ENCODE measurements at regions not wholly inside any gene's neighbourhood (a gene's known extent, or its start where the extent isn't known, plus 50 kb on each side); places are given as distances from the start of the nearest gene placed in this dataset.
"Not testable (repeated sequence)": the region's sequence is repeated elsewhere in the genome, so short reads cannot be mapped to it uniquely, and the experiment has no call there.

DNA sequence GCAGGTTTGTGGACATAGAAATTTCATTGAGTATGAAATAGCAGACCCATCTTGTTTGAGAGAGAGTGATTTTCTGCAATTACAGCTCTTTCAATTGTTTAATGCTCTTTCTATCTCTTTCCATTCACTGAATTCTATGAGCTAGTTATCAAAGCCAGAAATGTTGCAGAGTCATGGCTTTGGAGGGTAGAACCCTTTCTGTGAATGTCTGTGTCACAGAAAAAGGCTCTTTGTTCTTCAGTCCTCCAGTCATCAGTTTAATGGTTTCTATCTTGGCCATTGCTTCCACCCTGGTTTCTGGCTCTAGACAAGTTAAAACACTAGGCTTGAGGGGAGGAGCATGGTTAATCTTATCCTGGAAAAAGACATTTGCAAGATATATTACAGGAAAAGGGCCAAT, 655.0 kb downstream of the STK39 start:
- Histone ChIP-seq H3K4me3 (ENCODE audit: low read length) (no peak overlapping the region), H3K4me1 (ENCODE audit: insufficient read depth, low read length) (no peaks in the 10 kb centered on the region), H3K27me3 (ENCODE audit: insufficient read depth, low read length) (no peaks in the 10 kb centered on the region), H3K36me3 (ENCODE audit: insufficient read depth, low read length) (no peaks in the 10 kb centered on the region), H3K9ac (ENCODE audit: low read depth, low read length) (no peak overlapping the region), H3K27ac (ENCODE audit: low read depth, low read length) (no peak overlapping the region), H3K9me3 (ENCODE audit: insufficient read depth, low read depth, low read length) (no peaks in the 10 kb centered on the region)

DNA sequence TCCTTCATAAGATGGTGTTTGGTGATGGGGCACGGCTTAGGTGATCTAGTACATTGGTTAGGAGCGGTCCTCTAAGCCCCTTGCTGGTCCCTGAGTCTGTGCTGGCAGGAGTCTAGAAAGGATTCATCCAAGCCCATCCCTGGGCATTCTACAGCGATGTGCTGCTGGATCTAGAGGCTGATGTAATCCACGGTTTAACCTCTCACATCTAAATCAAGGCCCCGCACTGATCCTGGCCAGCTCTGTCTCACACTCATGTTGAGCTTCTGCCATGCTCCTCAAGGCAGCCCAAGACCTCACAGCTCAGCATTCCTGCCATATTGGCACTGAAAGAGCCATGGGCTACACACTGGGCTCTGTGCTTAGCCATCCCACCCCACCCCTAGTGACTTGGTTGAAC, 664.8 kb downstream of the STK39 start:
- Histone ChIP-seq H3K36me3 (ENCODE audit: insufficient read depth, low read length) (no peaks in the 10 kb centered on the region), H3K4me3 (ENCODE audit: low read length) (no peak overlapping the region), H3K4me1 (ENCODE audit: insufficient read depth, low read length) (peaks cover 16% of the 10 kb centered on the region; the same call in 1 of the 2 replicates), H3K27me3 (ENCODE audit: insufficient read depth, low read length) (no peaks in the 10 kb centered on the region), H3K9me3 (ENCODE audit: insufficient read depth, low read depth, low read length) (no peaks in the 10 kb centered on the region), H3K27ac (ENCODE audit: low read depth, low read length) (no peak overlapping the region; the same call in 1 of the 2 replicates), H3K9ac (ENCODE audit: low read depth, low read length) (no peak overlapping the region)
- WGBS, result 93% methylated on average over 5 of the region's 5 CpGs

DNA sequence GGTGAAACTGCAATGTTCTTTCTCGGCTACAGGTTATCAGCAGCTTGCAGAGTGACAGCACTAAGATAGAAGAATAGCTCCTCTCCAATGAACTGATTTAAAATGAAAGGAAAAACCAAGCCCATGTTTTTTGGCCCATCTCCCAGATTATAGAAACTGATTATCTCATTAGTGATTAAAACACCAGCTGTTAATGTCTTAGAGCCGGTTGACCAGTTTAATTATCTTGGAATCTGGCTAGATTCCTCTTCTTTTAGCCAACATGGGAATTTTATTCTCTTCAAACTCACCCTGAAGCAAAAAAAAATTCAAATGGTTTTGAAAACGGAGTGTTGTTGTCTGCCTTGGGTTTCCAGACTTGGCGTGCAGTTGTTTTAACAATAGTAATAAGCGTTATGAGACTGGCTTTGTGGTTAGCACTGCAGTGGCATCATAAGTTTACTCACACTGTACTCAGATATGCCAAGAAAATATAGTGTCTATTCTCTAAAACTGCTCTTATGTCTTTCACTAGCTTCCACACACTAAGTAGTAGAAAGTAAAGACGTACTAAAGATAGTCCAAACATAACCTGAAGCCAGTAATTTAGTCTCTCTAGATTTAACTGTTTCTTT, 665.3 kb downstream of the STK39 start:
- Histone ChIP-seq H3K36me3 (ENCODE audit: insufficient read depth, low read length) (no peaks in the 10 kb centered on the region), H3K9me3 (ENCODE audit: insufficient read depth, low read depth, low read length) (no peaks in the 10 kb centered on the region), H3K4me1 (ENCODE audit: insufficient read depth, low read length) (peaks cover 16% of the 10 kb centered on the region; the same call in 1 of the 2 replicates), H3K27me3 (ENCODE audit: insufficient read depth, low read length) (no peaks in the 10 kb centered on the region), H3K27ac (ENCODE audit: low read depth, low read length) (no peak overlapping the region), H3K4me3 (ENCODE audit: low read length) (no peak overlapping the region), H3K9ac (ENCODE audit: low read depth, low read length) (no peak overlapping the region)
- 93% methylated on average over 5 of the region's 6 CpGs for WGBS

DNA sequence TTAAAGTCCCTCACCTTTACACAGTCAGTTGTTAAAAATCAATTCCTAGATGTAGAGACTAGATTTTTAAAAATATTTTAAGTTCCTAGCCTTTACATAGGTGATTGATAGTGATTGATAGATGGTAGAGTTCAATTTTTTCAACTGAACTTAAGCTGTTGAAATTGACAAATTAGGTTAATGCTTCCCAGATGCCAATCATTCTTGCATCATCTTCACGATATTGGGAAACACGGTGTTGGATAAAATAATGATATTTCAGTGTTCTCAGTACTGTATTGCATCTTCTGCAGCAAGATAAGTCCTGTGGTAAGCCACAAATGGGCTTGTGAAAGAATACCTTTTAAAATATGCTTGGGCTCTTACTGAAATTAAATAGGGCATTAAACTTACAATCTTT, 667.6 kb downstream of the STK39 start:
- Histone ChIP-seq H3K27me3 (ENCODE audit: insufficient read depth, low read length) (no peaks in the 10 kb centered on the region), H3K9ac (ENCODE audit: low read depth, low read length) (no peak overlapping the region), H3K4me3 (ENCODE audit: low read length) (no peak overlapping the region), H3K9me3 (ENCODE audit: insufficient read depth, low read depth, low read length) (no peaks in the 10 kb centered on the region), H3K36me3 (ENCODE audit: insufficient read depth, low read length) (no peaks in the 10 kb centered on the region), H3K27ac (ENCODE audit: low read depth, low read length) (no peak overlapping the region), H3K4me1 (ENCODE audit: insufficient read depth, low read length) (peaks cover 24% of the 10 kb centered on the region)
- 93% methylated on average over 2 of the region's 2 CpGs for WGBS

DNA sequence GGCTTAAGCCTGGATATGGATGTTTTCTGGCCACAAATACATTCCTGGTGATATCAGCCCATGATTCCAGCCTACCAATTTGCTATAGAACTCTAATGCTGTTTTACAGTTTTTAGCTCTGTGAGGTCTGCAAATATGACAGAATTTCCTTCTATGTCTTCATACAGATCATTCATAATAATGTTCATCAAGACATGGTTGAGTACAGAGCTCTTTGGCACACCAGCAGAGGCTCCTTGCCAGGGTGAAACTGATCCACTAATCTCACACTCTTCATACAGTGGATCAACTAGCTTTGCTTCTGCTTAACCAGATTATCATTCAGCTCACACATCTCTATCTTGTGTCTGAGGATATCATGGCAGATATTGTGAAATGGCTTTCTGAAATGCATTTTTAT, 672.1 kb downstream of the STK39 start:
- no peaks in the 10 kb centered on the region for H3K27me3 ChIP-seq (ENCODE audit: insufficient read depth, low read length)
- H3K9ac ChIP-seq (ENCODE audit: low read depth, low read length), result no peak overlapping the region
- peaks cover 9% of the 10 kb centered on the region for H3K4me1 ChIP-seq (ENCODE audit: insufficient read depth, low read length)
- H3K4me3 ChIP-seq (ENCODE audit: low read length), result no peak overlapping the region
- H3K9me3 ChIP-seq (ENCODE audit: insufficient read depth, low read depth, low read length), result no peaks in the 10 kb centered on the region
- H3K27ac ChIP-seq (ENCODE audit: low read depth, low read length), result no peak overlapping the region
- no peaks in the 10 kb centered on the region for H3K36me3 ChIP-seq (ENCODE audit: insufficient read depth, low read length)

DNA sequence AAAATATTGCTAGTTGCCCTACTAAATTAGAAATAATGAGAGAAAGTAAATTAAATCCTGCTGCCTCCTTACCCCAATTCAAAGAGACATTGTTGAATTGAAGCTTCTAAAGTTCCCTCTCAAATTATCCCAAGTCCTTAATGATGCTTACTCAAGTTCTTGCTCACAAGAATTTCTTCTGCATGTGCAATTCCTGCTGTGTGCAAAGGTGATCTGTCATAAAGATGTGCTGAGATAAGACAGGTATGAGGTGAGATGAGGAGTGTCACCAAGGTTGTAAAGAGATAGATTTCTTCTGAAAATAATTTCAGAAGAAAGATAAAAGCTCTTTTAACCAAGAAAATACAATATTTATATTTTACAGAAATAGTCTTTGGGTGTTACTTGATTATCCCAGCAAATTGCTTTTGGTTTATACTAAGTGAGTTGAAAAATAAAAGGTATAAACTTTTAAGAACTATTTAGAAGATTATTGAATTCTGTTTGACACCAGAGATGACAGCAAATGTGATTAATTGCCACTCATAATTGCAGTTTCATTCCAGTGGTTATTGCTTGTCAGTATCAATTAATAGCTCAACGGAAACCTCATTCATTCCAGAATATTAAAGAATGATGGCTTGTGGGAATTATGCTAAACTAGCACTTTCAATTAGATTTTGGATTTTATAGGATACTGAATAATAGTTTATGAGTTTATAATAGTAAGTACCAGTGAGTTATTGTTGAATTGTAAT, 674.3 kb downstream of the STK39 start:
- Histone ChIP-seq H3K36me3 (ENCODE audit: insufficient read depth, low read length) (no peaks in the 10 kb centered on the region), H3K4me1 (ENCODE audit: insufficient read depth, low read length) (peaks cover 9% of the 10 kb centered on the region), H3K27ac (ENCODE audit: low read depth, low read length) (no peak overlapping the region), H3K9ac (ENCODE audit: low read depth, low read length) (no peak overlapping the region), H3K9me3 (ENCODE audit: insufficient read depth, low read depth, low read length) (no peaks in the 10 kb centered on the region), H3K27me3 (ENCODE audit: insufficient read depth, low read length) (no peaks in the 10 kb centered on the region), H3K4me3 (ENCODE audit: low read length) (no peak overlapping the region)
- WGBS, result 80% methylated on average over 1 of the region's 1 CpG

DNA sequence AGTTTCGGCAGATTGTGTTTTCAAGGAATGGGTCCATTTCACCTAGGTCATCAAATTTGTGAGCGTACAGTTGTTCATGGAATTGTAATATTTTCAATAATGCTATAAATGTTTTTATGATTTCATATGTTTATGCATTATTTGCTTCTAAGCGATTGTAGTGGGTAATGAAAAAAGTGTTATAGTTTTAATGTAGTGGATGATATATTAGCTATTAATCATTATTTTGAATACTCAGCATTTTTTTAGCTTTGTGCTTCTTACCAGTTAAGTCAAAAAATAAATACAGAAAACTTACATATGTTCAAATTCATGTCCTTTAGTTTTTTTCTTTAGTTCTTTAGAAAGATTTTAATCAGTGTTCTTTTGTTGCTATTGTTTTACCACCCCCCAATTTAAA, 677.0 kb downstream of the STK39 start:
- H3K9ac ChIP-seq (ENCODE audit: low read depth, low read length), result no peak overlapping the region
- H3K4me3 ChIP-seq (ENCODE audit: low read length), result no peak overlapping the region
- H3K9me3 ChIP-seq (ENCODE audit: insufficient read depth, low read depth, low read length), result no peaks in the 10 kb centered on the region
- no peaks in the 10 kb centered on the region for H3K4me1 ChIP-seq (ENCODE audit: insufficient read depth, low read length)
- WGBS, result 93% methylated on average over 2 of the region's 3 CpGs
- H3K27me3 ChIP-seq (ENCODE audit: insufficient read depth, low read length), result no peaks in the 10 kb centered on the region
- no peaks in the 10 kb centered on the region for H3K36me3 ChIP-seq (ENCODE audit: insufficient read depth, low read length)
- no peak overlapping the region for H3K27ac ChIP-seq (ENCODE audit: low read depth, low read length)

DNA sequence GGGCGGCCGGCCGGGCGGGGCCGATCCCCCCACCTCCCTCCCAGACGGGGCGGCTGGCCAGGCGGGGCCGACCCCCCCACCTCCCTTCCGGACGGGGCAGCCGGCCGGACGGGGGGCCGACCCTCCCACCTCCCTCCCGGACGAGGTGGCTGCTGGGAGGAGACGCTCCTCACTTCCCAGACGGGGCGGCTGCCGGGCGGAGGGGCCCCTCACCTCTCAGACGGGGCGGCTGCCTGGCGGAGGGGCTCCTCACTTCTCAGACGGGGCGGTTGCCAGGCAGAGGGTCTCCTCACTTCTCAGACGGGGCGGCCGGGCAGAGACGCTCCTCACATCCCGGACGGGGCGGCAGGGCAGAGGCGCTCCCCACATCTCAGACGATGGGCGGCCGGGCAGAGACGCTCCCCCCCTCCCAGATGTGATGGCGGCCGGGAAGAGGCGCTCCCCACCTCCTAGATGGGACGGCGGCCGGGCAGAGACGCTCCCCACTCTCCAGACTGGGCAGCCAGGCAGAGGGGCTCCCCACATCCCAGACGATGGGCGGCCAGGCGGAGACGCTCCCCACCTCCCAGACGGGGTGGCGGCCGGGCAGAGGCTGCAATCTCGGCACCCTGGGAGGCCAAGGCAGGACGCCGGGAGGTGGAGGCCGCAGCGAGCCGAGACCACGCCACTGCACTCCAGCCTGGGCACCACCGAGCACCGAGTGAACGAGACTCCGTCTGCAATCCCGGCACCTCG, 675.8 kb downstream of the XIRP2 start:
- 95% methylated on average over 66 of the region's 66 CpGs for WGBS
- H3K9me3 ChIP-seq (ENCODE audit: insufficient read depth, low read depth, low read length); H3K4me3 ChIP-seq (ENCODE audit: low read length): not testable (repeated sequence)

DNA sequence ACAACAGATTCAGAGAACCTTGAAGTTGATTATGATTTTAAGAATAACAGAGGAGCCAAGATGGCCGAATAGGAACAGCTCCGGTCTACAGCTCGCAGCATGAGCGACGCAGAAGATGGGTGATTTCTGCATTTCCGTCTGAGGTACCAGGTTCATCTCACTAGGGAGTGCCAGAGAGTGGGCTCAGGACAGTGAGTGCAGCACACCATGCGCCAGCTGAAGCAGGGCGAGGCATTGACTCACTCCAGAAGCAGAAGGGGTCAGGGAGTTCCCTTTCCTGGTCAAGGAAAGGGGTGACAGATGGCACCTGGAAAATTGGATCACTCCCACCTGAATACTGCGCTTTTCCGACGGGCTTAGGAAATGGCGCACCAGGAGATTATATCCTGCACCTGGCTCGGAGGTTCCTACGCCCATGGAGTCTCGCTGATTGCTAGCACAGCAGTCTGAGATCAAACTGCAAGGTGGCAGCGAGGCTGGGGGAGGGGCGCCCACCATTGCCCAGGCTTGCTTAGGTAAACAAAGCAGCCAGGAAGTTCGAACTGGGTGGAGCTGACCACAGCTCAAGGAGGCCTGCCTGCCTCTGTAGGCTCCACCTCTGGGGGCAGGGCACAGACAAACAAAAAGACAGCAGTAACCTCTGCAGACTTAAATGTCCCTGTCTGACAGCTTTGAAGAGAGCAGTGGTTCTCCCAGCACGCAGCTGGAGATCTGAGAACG, 670.2 kb downstream of the XIRP2 start:
- peaks cover 26% of the 10 kb centered on the region for H3K9me3 ChIP-seq (ENCODE audit: insufficient read depth, low read depth, low read length)
- WGBS, result 98% methylated on average over 20 of the region's 20 CpGs
- not testable (repeated sequence) for H3K4me1 ChIP-seq (ENCODE audit: insufficient read depth, low read length); H3K27me3 ChIP-seq (ENCODE audit: insufficient read depth, low read length); H3K4me3 ChIP-seq (ENCODE audit: low read length); H3K27ac ChIP-seq (ENCODE audit: low read depth, low read length); H3K9ac ChIP-seq (ENCODE audit: low read depth, low read length)
- H3K36me3 ChIP-seq (ENCODE audit: insufficient read depth, low read length), result peaks cover 30% of the 10 kb centered on the region

More for the DNA sequence above, 675.8 kb downstream of the XIRP2 start:
- not testable (repeated sequence) for H3K36me3 ChIP-seq (ENCODE audit: insufficient read depth, low read length); H3K4me1 ChIP-seq (ENCODE audit: insufficient read depth, low read length); H3K27ac ChIP-seq (ENCODE audit: low read depth, low read length); H3K9ac ChIP-seq (ENCODE audit: low read depth, low read length); H3K27me3 ChIP-seq (ENCODE audit: insufficient read depth, low read length)

DNA sequence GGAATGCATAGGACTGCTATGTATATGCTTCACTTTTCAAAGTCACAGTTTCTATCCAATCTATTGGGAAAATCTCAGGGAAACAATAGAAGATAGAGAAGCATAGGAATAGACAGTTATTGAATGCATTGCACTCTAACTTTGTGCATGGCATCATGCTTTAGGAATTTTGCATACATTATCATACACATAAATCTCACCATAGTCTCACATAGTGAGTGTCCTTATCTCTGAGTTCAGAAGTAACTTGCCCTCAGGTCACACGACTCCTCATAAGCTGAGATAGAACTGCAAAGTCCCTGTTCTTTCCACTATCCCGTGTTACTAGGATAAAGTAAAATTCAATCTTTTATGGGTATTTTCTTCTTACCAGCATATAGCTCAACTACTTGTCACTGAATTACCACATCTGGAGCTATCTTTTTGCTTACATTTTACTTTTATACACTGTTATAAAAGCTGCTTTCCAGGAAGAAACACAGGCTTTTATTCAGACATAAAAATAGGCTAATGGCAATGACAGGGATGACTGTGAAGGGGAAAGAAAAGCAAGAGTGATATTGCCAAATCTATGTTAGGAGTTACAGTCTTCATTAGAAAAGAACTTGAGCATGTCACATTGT, 666.9 kb downstream of the XIRP2 start:
- Histone ChIP-seq H3K27me3 (ENCODE audit: insufficient read depth, low read length) (no peaks in the 10 kb centered on the region), H3K9ac (ENCODE audit: low read depth, low read length) (no peak overlapping the region), H3K4me3 (ENCODE audit: low read length) (no peak overlapping the region), H3K9me3 (ENCODE audit: insufficient read depth, low read depth, low read length) (peaks cover 26% of the 10 kb centered on the region), H3K4me1 (ENCODE audit: insufficient read depth, low read length) (peaks cover 10% of the 10 kb centered on the region; the same call in 1 of the 2 replicates), H3K36me3 (ENCODE audit: insufficient read depth, low read length) (peaks cover 30% of the 10 kb centered on the region), H3K27ac (ENCODE audit: low read depth, low read length) (no peak overlapping the region)
- 97% methylated on average over 2 of the region's 2 CpGs for WGBS

All from HUES64 (cell line).